ENCODE measurements at regions not wholly inside any gene's neighbourhood (a gene's known extent, or its start where the extent isn't known, plus 50 kb on each side); places are given as distances from the start of the nearest gene placed in this dataset.

GRCh38 chr3:148408667-148409066 lies 289.0 kb upstream of the AGTR1 start:
- no peaks in the 10 kb centered on the region; the same call in 2 of the 3 replicates for H3K9me3 ChIP-seq (replicated peaks; ENCODE audit: control insufficient read depth, insufficient read depth, low read length)
- no peaks in the 10 kb centered on the region for H3K79me2 ChIP-seq (ENCODE audit: control insufficient read depth, insufficient read depth, low read length)
- H3K27ac ChIP-seq (ENCODE audit: control insufficient read depth, insufficient read depth) = no peak overlapping the region
- FAIRE-seq (no peak), ATAC-seq (no peak), DNase-seq (ENCODE audit: low read depth, low spot score) (no peak)
- POLR2A ChIA-PET = no interaction called here
- CTCF ChIA-PET = interaction anchor here (1.5 kb wide), 1 partner anchor 28 kb away, joined by 3 read pairs; no protein-coding TSS in a partner anchor
- in situ Hi-C loops (cut with MboI) = no loop called here
- H3K4me1 ChIP-seq (ENCODE audit: control insufficient read depth, insufficient read depth, low read length) = no peaks in the 10 kb centered on the region
- H4K20me1 ChIP-seq (ENCODE audit: control insufficient read depth, insufficient read depth) = no peaks in the 10 kb centered on the region
- H3K27me3 ChIP-seq (replicated peaks in 1 of 2; ENCODE audit: control insufficient read depth in 2 of 2, insufficient read depth in 2 of 2, low read length in 1 of 2) = no peaks in the 10 kb centered on the region; a peak in 1 of 4 replicates
- no peak overlapping the region for H3K4me3 ChIP-seq
- no TSS peak for BruUV-seq (replicated peaks)
- intact Hi-C loops (cut with micrococcal nuclease; ENCODE audit: unreplicated experiment) = no loop called here
- no peak for TF ChIP-seq CHD2 (IDR thresholded peaks at IDR 0.05; ENCODE audit: borderline replicate concordance, low read depth, low read length)
- TF ChIP-seq ZNF687 (IDR thresholded peaks at IDR 0.05) = no peak
- no peak overlapping the region for H3K4me2 ChIP-seq (ENCODE audit: control insufficient read depth, insufficient read depth)
- RAD21 ChIA-PET (ENCODE audit: unreplicated experiment) = no interaction called here
- no peaks in the 10 kb centered on the region for H3K36me3 ChIP-seq (ENCODE audit: control insufficient read depth in 2 of 2, insufficient read depth in 2 of 2, low read length in 1 of 2)
- WGBS (ENCODE audit: insufficient coverage, insufficient replicate concordance, low lambda C conversion rate, missing lambda C conversion rate) = 54% methylated on average over 3 of the region's 3 CpGs
- no peak overlapping the region for H3K9ac ChIP-seq (ENCODE audit: control insufficient read depth, insufficient read depth, low read length)
- SMC1A ChIA-PET (ENCODE audit: uncharacterized antibody, unreplicated experiment) = interaction anchor here (1.1 to 1.7 kb wide), 2 partner anchors 11 to 58 kb away, joined by 4 to 5 read pairs; no protein-coding TSS in a partner anchor
- H2AFZ ChIP-seq (ENCODE audit: control insufficient read depth, low read depth, low read length) = no peak overlapping the region

GRCh38 chr3:148420242-148420641 lies 277.5 kb upstream of the AGTR1 start:
- BruUV-seq (replicated peaks) = no TSS peak
- TF ChIP-seq NFXL1 (IDR thresholded peaks at IDR 0.05; ENCODE audit: borderline replicate concordance) = no peak
- TF ChIP-seq BHLHE40 (IDR thresholded peaks at IDR 0.05; ENCODE audit: borderline replicate concordance in 1 of 2, low read depth in 2 of 2, low read length in 1 of 2) = no peak
- TF ChIP-seq GATAD2B (conservative IDR thresholded peaks at IDR 0.05; ENCODE audit: low read depth) = no peak
- no peak for TF ChIP-seq JUND (IDR thresholded peaks at IDR 0.05; ENCODE audit: low read depth, low read length)
- no peak for TF ChIP-seq KLF5 (IDR thresholded peaks at IDR 0.05; ENCODE audit: partially characterized antibody)
- TF ChIP-seq EP300 (IDR thresholded peaks at IDR 0.05; ENCODE audit: borderline replicate concordance in 1 of 2, control insufficient read depth in 1 of 2, low read depth in 2 of 2, low read length in 2 of 2) = no peak
- no peak for TF ChIP-seq NFYA (IDR thresholded peaks at IDR 0.05; ENCODE audit: borderline replicate concordance, low read depth, low read length)
- TF ChIP-seq MEF2A (IDR thresholded peaks at IDR 0.05; ENCODE audit: insufficient read depth, low read depth, low read length) = no peak
- no peak for TF ChIP-seq MEF2B (IDR thresholded peaks at IDR 0.05; ENCODE audit: partially characterized antibody, poor library complexity, severe bottlenecking)
- no peak for TF ChIP-seq POLR2AphosphoS2 (IDR thresholded peaks at IDR 0.05; ENCODE audit: low read depth, low read length)
- no peak for TF ChIP-seq E2F4 (IDR thresholded peaks at IDR 0.05; ENCODE audit: low read depth, low read length)

More at GRCh38 chr3:148420242-148420641, 277.5 kb upstream of the AGTR1 start:
- no peak overlapping the region for H3K9ac ChIP-seq (ENCODE audit: control insufficient read depth, insufficient read depth, low read length)
- H3K9me3 ChIP-seq (replicated peaks; ENCODE audit: control insufficient read depth, insufficient read depth, low read length) = no peaks in the 10 kb centered on the region
- H4K20me1 ChIP-seq (ENCODE audit: control insufficient read depth, insufficient read depth) = no peaks in the 10 kb centered on the region
- POLR2A ChIA-PET = no interaction called here
- H3K4me2 ChIP-seq (ENCODE audit: control insufficient read depth, insufficient read depth) = no peak overlapping the region
- 39% methylated on average over 6 of the region's 6 CpGs for WGBS (ENCODE audit: insufficient coverage, insufficient replicate concordance, low lambda C conversion rate, missing lambda C conversion rate)
- CTCF ChIA-PET = interaction anchor here (0.7 kb wide), 1 partner anchor 29 kb away, joined by 3 read pairs; no protein-coding TSS in a partner anchor
- intact Hi-C loops (cut with micrococcal nuclease; ENCODE audit: unreplicated experiment) = no loop called here
- no peak overlapping the region for H3K27ac ChIP-seq (ENCODE audit: control insufficient read depth, insufficient read depth)
- H3K27me3 ChIP-seq (replicated peaks in 1 of 2; ENCODE audit: control insufficient read depth in 2 of 2, insufficient read depth in 2 of 2, low read length in 1 of 2) = no peaks in the 10 kb centered on the region
- FAIRE-seq = no peak
- SMC1A ChIA-PET (ENCODE audit: uncharacterized antibody, unreplicated experiment) = no interaction called here
- in situ Hi-C loops (cut with MboI) = no loop called here
- no peak overlapping the region for H3K4me3 ChIP-seq
- no peak for DNase-seq (ENCODE audit: low read depth, low spot score)
- no peak for ATAC-seq
- no peaks in the 10 kb centered on the region for H3K79me2 ChIP-seq (ENCODE audit: control insufficient read depth, insufficient read depth, low read length)
- RAD21 ChIA-PET (ENCODE audit: unreplicated experiment) = no interaction called here
- H3K4me1 ChIP-seq (ENCODE audit: control insufficient read depth, insufficient read depth, low read length) = no peaks in the 10 kb centered on the region
- no peaks in the 10 kb centered on the region for H3K36me3 ChIP-seq (ENCODE audit: control insufficient read depth in 2 of 2, insufficient read depth in 2 of 2, low read length in 1 of 2)
- H2AFZ ChIP-seq (ENCODE audit: control insufficient read depth, low read depth, low read length) = no peak overlapping the region
